ENCODE measurements at regions not wholly inside any gene's neighbourhood (a gene's known extent, or its start where the extent isn't known, plus 50 kb on each side); places are given as distances from the start of the nearest gene placed in this dataset.

GRCh38 chr14:55901291-55901690 lies 216.9 kb upstream of the PELI2 start:
- CTCF ChIA-PET = interaction anchor here (1.1 kb wide), 1 partner anchor 169 kb away, joined by 3 read pairs; no protein-coding TSS in a partner anchor
- intact Hi-C loops (cut with micrococcal nuclease) (no loop called here), dilution Hi-C loops (cut with MboI; ENCODE audit: extremely low pct_ligation_motif_present, low sequenced_read_pairs) (no loop called here)
- H3K9me1 ChIP-seq (replicated peaks; ENCODE audit: control insufficient read depth, extremely low read depth, insufficient read depth, low read length) = no peaks in the 10 kb centered on the region
- no peaks in the 10 kb centered on the region for H4K20me1 ChIP-seq (replicated peaks; ENCODE audit: control insufficient read depth, extremely low read depth, insufficient read depth, low read length)
- no peaks in the 10 kb centered on the region for H3K36me3 ChIP-seq (ENCODE audit: control insufficient read depth in 2 of 2, extremely low read depth in 1 of 2, insufficient read depth in 2 of 2, low read length in 2 of 2)
- no peaks in the 10 kb centered on the region for H3K4me1 ChIP-seq (ENCODE audit: control insufficient read depth, extremely low read depth, insufficient read depth, low read length)
- no peak overlapping the region for H3K4me3 ChIP-seq (replicated peaks in 1 of 3; ENCODE audit: insufficient read depth in 1 of 3, low read depth in 1 of 3, low read length in 3 of 3)
- no peaks in the 10 kb centered on the region for H3K79me2 ChIP-seq (ENCODE audit: control insufficient read depth, insufficient read depth, low read length)
- TF ChIP-seq GATA2 (IDR thresholded peaks at IDR 0.05; ENCODE audit: insufficient read depth, insufficient read length, low read depth, low read length) (no peak), POLR2A (IDR thresholded peaks at IDR 0.05; ENCODE audit: low read depth, low read length) (no peak), FOS (IDR thresholded peaks at IDR 0.05; ENCODE audit: borderline replicate concordance, insufficient read depth, low read length) (no peak), CTCF (IDR thresholded peaks at IDR 0.05; ENCODE audit: extremely low read depth in 1 of 2, insufficient read depth in 1 of 2, low read depth in 1 of 2, low read length in 2 of 2) (no peak), EZH2 (IDR thresholded peaks at IDR 0.05; ENCODE audit: borderline replicate concordance, low read depth, low read length, severe bottlenecking) (no peak), MAX (IDR thresholded peaks at IDR 0.05; ENCODE audit: insufficient read depth, insufficient read length) (no peak)
- H3K9ac ChIP-seq (replicated peaks; ENCODE audit: extremely low read depth, insufficient read depth, low read length) = no peak overlapping the region
- POLR2A ChIA-PET = no interaction called here
- FAIRE-seq (no peak), DNase-seq (ENCODE audit: low read depth, low spot score) (no peak)
- BruUV-seq (replicated peaks) = no TSS peak
- H2AFZ ChIP-seq (ENCODE audit: low read depth, low read length) = no peak overlapping the region
- no peak overlapping the region for H3K4me2 ChIP-seq (ENCODE audit: insufficient read depth, low read length)
- H3K9me3 ChIP-seq (replicated peaks; ENCODE audit: control insufficient read depth, insufficient read depth, low read length) = no peaks in the 10 kb centered on the region
- no peaks in the 10 kb centered on the region for H3K27me3 ChIP-seq (ENCODE audit: control insufficient read depth in 2 of 2, insufficient read depth in 2 of 2, low read length in 2 of 2)
- no peak overlapping the region for H3K27ac ChIP-seq (ENCODE audit: insufficient read depth, low read depth, low read length)

- H3K4me1 ChIP-seq (ENCODE audit: control insufficient read depth, extremely low read depth, insufficient read depth, low read length) = no peaks in the 10 kb centered on the region
- TF ChIP-seq GATA2 (IDR thresholded peaks at IDR 0.05; ENCODE audit: insufficient read depth, insufficient read length, low read depth, low read length) = no peak
- TF ChIP-seq MYC (IDR thresholded peaks at IDR 0.05; ENCODE audit: low read depth, low read length) = no peak
- TF ChIP-seq FOS (IDR thresholded peaks at IDR 0.05; ENCODE audit: borderline replicate concordance, insufficient read depth, low read length) = no peak
- TF ChIP-seq CTCF (IDR thresholded peaks at IDR 0.05; ENCODE audit: extremely low read depth in 1 of 2, insufficient read depth in 1 of 2, low read depth in 1 of 2, low read length in 2 of 2) = no peak
- no peak for TF ChIP-seq POLR2A (IDR thresholded peaks at IDR 0.05; ENCODE audit: low read depth, low read length)
- no peak for TF ChIP-seq POLR2AphosphoS5 (IDR thresholded peaks at IDR 0.05; ENCODE audit: insufficient read depth, low read depth, low read length)
- no peak for TF ChIP-seq JUN (IDR thresholded peaks at IDR 0.05; ENCODE audit: borderline replicate concordance, insufficient read depth, insufficient read length, low read depth)
- no peak for TF ChIP-seq MAX (IDR thresholded peaks at IDR 0.05; ENCODE audit: insufficient read depth, insufficient read length)
- TF ChIP-seq EZH2 (IDR thresholded peaks at IDR 0.05; ENCODE audit: borderline replicate concordance, low read depth, low read length, severe bottlenecking) = no peak
- no peaks in the 10 kb centered on the region for H3K27me3 ChIP-seq (ENCODE audit: control insufficient read depth in 2 of 2, insufficient read depth in 2 of 2, low read length in 2 of 2)
- no peaks in the 10 kb centered on the region for H4K20me1 ChIP-seq (replicated peaks; ENCODE audit: control insufficient read depth, extremely low read depth, insufficient read depth, low read length)
- no peak overlapping the region for H3K27ac ChIP-seq (ENCODE audit: insufficient read depth, low read depth, low read length)
- H3K79me2 ChIP-seq (ENCODE audit: control insufficient read depth, insufficient read depth, low read length) = no peaks in the 10 kb centered on the region
- H3K36me3 ChIP-seq (ENCODE audit: control insufficient read depth in 2 of 2, extremely low read depth in 1 of 2, insufficient read depth in 2 of 2, low read length in 2 of 2) = no peaks in the 10 kb centered on the region
- H2AFZ ChIP-seq (ENCODE audit: low read depth, low read length) = no peak overlapping the region
- DNase-seq (ENCODE audit: low read depth, low spot score) = no peak
- H3K4me2 ChIP-seq (ENCODE audit: insufficient read depth, low read length) = no peak overlapping the region
- no peaks in the 10 kb centered on the region for H3K9me3 ChIP-seq (replicated peaks; ENCODE audit: control insufficient read depth, insufficient read depth, low read length)
- no TSS peak for BruUV-seq (replicated peaks)
- no peaks in the 10 kb centered on the region for H3K9me1 ChIP-seq (replicated peaks; ENCODE audit: control insufficient read depth, extremely low read depth, insufficient read depth, low read length)
- dilution Hi-C loops (cut with MboI; ENCODE audit: extremely low pct_ligation_motif_present, low sequenced_read_pairs) = no loop called here
- ChIA-PET CTCF (interaction anchor here (1.1 kb wide), 1 partner anchor 170 kb away, joined by 3 read pairs; no protein-coding TSS in a partner anchor), POLR2A (no interaction called here)
- FAIRE-seq = no peak
- intact Hi-C loops (cut with micrococcal nuclease) = no loop called here
- no peak overlapping the region for H3K9ac ChIP-seq (replicated peaks; ENCODE audit: extremely low read depth, insufficient read depth, low read length)
- H3K4me3 ChIP-seq (replicated peaks in 1 of 3; ENCODE audit: insufficient read depth in 1 of 3, low read depth in 1 of 3, low read length in 3 of 3) = no peak overlapping the region
Measured at GRCh38 chr14:55902241-55902640, 216.0 kb upstream of the PELI2 start.
